Left hindlimb (tissue), 1 donor: ENCODE measurements at regions not wholly inside any gene's neighbourhood (a gene's known extent, or its start where the extent isn't known, plus 50 kb on each side); places are given as distances from the start of the nearest gene placed in this dataset.
A peak's percentile ranks its signal among the peaks of the same experiment; 100 is the strongest.

Experiments used
- DNase-seq: peaks from one replicate; pipeline ENCODE4 v3.0.0-alpha.2; 2018

GRCh38 chr2:12127638-12128037 lies 381.2 kb downstream of the LPIN1 start:
- DNase-seq: no peak

DNA sequence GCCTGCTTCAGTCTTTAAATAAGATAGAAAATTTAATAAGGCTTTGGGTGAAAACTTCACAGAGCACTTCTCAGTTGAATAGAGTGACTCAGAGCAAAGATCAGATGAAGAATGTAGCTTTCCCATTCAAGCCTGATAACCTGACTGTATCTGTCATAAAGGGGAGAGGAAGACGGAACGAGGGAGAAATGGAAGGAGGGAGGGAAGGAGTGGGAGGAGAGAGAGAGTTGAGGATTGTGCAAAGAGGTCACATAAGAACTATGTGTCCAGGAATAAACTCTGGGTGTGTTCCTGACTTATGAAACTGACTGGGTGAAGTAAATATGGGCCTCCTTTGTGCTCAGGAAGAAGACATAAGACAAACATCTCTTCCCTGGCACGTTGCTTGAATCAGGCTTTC lies 385.5 kb downstream of the LPIN1 start:
- no peak for DNase-seq

- DNase-seq: no peak
Observed at GRCh38 chr2:12141618-12142258, 395.3 kb downstream of the LPIN1 start.

DNA sequence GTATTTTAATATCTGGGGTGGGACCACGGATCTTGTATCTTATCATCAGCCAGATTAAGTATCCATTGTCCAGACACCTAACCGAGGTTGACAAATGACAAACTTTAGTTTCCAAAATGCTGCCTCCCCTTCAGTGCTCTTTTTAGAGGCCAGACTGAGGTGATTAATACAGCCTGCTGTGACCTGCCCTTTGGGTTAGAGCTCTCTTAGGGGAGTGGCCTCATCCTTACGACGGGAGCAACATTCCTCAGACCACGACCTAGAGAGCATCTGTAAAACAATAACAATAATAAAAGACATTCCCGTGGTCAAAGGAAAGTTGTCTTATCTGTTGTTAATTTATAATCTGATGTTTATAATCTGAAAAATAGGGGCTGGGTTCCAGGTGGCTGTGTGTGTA lies 405.3 kb downstream of the LPIN1 start:
- no peak for DNase-seq

DNA sequence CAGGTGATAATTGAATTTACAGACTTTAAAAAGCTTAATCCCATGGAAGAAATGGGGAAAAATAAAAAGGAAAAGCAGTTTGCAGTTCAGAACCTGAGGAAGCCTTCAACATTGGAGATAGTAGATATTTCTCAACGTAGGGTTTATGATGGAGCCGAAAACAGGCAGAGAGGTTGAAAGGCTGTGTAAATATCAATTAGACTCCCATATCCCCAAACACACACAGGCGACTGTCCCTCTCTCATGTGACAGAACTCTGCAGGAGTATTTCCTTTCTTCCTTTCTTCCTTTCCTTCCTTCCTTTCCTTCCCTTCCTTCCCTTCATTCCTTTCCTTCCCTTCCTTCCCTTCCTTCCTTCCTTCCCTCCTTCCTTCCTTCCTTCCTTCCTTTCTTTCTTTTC lies 406.5 kb downstream of the LPIN1 start:
- no peak for DNase-seq

DNA sequence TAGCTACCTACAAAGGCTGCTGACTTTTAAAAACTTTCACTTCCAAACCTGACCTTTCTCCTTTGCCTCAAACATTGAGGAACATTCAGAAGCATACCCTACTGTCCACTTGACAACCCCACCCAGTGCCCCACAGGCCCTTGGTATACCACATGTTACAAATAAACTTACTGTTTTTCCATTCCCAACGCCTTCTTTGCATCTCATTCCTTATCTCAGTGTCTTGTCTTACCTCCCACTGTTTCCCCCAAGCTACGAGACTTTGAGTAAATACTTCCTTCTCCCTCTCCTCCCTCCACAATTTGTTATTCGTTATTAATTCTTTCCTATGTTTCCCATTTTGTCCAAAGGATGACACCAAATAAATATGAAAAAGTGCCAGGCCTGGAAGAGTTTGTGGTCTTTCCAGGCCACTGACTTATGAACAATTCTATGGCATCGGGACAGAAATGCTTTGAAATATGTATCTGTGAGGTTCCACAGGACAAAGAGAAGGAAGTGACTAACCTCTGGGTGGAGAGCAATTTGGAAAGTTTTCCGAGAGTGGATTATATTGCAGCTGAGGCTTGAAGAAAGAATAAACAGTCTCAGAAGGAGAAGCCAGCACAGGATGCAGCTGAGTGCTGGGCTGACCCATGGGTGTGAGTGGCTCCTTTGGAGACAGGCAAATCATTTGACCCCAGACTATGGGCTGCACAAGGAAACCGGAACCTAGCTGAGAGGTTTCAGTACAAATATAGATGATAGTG lies 409.0 kb downstream of the LPIN1 start:
- no peak for DNase-seq

DNA sequence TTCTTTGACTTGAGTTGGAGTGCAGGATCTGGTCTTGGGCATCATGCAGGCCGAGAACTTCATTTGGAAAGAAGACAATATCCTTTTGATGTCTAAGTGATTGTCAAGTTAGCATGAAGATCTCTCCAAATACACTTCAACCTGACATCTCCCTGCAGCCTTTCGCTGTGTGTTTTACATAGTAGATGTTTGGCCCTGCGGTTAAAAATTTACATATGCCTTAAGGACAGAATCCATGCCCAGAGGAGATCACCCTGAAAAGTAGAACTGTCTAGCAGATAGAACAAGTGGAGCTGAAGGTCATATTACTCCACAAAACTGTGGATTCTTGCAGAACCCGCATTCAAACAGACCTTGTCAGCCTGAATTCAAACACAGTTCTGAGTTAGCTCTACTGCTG lies 409.9 kb downstream of the LPIN1 start:
- DNase-seq: no peak

DNA sequence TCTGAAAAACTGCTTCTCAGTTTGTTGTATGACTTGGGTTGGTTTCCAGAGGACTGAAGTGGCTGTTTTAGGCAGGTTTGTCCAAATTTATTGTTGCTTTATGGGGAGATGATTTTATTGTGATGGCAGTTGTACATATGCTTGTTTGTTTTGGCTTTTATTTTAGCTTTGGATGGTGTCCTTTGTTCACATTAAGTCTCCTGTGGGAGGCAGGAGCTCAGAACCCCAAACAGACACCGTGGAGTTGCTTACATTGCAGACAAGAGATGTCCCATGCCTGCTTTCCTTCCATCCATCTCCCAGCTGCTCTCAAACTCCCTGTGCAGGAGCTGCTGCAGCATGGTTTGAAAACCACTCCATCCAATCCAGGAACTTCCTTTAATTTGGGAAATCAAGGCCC lies 414.7 kb downstream of the LPIN1 start:
- DNase-seq: no peak

DNA sequence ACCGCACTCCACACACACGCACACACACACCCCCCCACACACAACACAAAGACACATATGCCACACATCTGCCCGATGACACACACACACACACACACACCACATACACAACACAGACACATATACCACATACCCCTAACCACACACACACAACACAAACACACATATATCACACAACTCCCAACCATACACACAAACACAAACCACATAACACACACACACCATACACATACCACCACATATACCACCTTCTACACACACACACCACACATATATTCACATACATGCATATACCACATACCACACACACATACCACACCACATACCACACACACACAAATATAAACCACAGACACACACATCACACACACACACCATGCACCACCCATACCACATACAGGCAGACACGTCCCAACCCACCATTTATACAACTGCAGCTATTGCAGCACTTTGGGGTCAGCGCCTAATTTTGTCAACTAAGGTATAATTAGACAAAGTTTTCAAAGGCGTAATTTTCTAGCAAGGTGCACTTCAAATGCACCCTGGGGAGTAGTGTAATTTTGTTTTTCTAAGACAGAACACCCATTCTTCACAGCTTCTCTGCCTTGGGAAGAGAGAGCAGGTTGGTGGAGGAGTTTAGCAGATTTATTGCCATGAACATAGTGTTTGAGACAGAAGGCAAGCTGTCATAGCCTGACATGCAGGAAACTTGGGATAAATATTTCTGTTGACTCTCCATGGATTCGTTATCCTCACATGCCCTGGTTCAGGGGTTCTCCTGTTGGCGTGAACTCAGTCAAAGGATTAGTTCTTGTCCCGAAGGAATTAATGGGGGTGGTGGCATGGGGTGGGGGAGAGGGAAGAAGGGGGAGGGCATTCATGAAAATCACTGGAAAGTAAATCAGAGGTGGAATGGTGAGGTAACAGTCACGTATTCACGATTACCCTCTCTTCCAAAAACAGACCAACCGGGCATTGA lies 416.1 kb downstream of the LPIN1 start:
- DNase-seq: no peak

DNA sequence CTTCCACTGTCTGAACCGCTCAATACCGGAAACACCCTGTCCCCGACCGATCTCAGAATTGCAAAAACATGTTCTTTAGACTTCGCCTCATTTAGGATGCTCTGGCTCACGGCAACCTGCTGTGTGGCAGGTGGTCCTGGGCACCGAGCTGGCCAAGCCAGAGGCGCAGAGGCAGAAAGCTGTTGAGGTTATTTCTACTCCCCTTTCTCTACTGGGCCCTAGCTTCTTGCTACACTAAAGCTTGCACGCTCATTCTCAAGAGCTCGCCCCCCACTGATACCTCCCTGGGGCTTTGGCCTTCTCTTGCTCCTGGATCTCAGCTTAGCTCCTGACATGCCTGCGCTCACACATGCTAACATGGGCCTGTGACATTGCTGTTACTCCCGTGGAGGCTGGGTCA lies 417.4 kb downstream of the LPIN1 start:
- DNase-seq: no peak

DNA sequence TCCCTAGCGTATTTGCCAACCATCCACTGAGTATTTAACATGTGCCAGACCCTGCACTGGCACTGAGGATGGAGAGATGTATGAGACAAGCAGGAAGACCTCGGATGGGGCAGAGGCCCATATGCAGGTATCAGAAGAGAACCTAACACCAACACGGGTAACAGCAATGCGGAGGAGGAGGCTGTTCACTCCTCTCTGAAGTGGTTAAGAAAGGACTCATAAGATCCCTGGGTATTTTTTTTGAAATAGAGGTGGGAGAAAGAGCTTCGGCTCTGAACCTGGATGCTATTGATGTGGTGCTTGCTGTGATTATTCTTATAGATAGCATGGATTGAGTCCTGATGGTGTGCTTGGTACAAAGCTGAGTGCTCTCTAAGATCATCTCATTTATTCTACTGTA lies 418.3 kb downstream of the LPIN1 start:
- DNase-seq: no peak

- no peak for DNase-seq
Observed at GRCh38 chr2:12167525-12168317, 421.3 kb downstream of the LPIN1 start.

GRCh38 chr2:12168354-12168753 lies 421.9 kb downstream of the LPIN1 start:
- no peak for DNase-seq

- DNase-seq: peak; percentile 42
Observed at GRCh38 chr2:12168791-12169388, 422.5 kb downstream of the LPIN1 start.

DNA sequence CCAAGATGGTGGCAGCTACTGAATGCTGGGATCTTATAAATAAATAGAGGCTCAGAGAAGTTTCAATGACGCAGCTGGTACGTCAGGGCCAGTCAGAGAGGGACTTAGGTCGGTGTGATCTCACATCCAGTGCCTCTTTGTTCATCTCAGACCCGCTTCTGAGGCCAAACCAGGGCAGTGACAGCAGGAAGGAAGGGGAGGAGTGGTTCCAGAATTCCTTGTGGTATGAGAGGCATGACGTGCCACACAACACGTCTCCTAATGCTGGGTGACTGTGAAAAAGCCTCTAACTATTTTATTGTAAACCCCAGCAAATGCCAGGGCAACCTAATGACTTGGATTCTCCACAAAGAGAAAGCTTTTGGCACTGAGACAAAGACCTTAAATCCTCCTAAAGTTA lies 423.3 kb downstream of the LPIN1 start:
- DNase-seq: peak; percentile 82

DNA sequence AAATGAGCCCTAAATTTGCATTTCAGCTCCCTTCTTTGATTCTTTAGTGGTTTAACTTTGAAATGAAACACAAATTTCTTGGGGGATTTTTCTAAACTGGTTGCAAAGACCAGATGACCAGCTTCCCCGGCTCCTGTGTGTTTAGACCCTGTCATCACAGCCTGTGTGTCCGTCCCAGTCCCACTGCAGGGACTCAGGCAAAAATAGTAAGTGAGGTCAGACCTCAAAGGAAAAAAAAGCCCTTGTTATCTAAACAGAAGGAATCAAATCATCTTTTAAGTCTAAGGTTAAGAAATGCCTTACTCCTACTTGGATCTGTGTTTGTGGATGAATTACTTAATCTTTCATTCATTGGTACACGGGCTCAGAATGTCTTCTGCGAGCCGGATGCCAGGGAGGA lies 423.7 kb downstream of the LPIN1 start:
- DNase-seq: no peak

DNA sequence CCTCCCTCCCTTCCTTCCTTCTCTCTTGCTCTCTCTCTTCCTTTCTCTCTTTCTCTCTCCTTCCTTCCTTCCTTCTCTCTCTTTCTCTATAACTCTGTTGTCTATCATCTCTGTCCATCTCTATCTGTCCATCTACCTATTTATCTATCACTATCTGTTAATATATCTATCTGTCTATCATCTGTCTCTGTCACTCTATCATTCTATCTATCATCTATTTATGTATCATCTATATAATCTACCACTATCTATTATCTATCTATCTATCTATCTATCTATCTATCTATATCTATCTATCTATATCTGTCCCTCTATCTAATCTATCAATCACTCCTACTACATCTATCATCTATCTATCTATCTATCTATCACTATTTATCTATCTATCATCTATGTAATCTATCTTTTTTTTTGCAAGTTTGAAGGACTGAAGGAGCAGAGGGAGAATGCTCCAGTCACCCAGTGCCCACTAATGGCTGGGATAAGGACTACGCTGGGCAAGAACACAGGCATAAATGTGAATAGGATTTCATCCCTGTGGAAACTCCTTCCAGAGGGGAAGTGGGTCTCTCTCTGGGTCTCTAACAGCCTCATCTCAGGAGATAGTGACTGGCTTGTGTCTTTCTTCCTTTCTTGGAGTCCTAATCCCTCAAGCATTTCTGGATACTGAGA lies 427.0 kb downstream of the LPIN1 start:
- DNase-seq: no peak

GRCh38 chr2:12173943-12174340 lies 427.5 kb downstream of the LPIN1 start:
- no peak for DNase-seq

- no peak for DNase-seq
Observed at GRCh38 chr2:12175323-12175722, 428.9 kb downstream of the LPIN1 start.

GRCh38 chr2:12176623-12177454 lies 430.4 kb downstream of the LPIN1 start:
- DNase-seq: peak; percentile 64
